ENCODE measurements at regions not wholly inside any gene's neighbourhood (a gene's known extent, or its start where the extent isn't known, plus 50 kb on each side); places are given as distances from the start of the nearest gene placed in this dataset.
A peak's percentile ranks its signal among the peaks of the same experiment; 100 is the strongest.

DNA sequence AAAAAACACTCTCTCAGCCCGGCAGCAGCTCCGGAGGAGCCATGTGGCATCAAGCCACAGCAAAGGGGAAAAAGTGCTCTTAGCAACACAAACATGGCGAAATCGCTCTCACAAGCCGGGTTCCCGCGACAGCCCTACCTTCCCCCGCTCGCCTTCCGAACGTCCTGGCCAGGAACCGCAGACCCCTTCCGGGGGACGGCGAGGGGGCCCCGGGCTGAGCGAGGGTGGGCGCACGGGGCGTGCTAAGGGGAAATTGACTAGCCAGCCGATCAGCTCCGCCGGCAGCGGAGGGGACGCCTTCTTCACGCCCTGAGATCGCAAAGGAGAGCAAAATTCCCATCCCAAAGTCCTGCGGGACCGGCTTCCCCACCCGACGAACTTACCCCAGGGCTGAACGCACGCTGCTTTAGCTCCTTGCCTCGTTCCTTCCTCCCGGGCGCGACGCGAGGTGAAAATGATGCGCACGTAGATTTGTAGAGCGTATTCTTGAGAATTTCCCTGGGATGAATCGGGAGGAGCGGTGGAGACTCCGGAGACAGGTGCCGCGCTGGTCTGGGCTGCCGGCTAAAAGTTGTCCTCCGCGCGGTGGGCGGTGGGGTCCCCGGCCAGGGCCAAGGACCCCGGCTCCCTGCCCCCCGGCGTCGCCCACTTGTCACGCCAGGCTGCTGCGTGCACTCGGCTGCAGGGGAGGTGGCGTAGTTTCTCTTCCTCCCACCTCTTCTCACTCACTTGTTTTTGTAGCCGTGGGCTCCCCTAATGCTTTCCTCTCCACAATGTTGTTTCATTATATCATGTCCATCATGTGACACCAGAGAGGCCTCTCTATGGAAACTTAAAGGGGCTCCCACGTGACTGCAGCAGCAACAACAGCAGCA, 220.1 kb upstream of the MKLN1 start:
- Mint-ChIP-seq H3K36me3 (peaks cover 6% of the 10 kb centered on the region), H3K4me3 (peak overlapping the region; percentile 87), H3K9me3 (no peaks in the 10 kb centered on the region), H3K27me3 (no peaks in the 10 kb centered on the region), H3K27ac (peak overlapping the region; percentile 100), H3K4me1 (peaks cover 45% of the 10 kb centered on the region)
- ATAC-seq (ENCODE audit: low read depth): peak; percentile 40
- peak; percentile 72 to 85 for DNase-seq (ENCODE audit: low spot score in 2 of 2)

DNA sequence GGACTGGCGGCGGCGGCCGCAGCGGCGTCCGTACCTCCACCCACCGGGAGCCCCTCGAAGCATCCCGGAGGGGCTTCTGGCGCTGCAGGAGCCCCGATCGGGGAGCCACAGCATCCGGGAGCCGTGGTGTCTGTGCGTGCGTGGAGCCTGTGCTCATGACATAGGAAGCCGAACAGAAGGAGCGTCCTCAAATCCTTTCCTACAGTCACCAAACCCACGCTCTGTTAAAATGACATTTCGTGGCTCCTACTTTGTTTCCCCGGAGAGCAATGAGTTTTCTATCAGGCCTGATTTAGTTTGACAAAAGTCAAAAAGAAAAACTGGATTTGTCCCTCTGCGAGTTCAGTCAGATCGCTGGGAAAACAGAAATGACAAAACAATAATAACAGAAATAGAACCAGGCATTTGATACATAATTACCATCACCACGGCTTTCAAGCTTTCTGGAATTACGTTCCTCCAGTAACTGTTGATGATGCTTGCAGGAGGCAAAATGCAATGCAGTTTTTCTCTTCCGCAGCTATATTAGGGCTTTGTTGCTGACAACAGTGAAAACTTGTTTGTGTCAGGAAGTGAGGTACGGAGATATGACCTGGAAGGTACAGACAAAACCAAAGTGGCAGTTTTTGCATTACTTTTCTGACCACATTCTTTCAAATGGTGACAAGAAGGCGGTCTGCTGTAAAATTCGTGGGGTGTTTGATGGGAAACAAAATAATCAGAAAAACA, 219.3 kb upstream of the MKLN1 start:
- Mint-ChIP-seq H3K4me1 (peaks cover 47% of the 10 kb centered on the region), H3K27me3 (no peaks in the 10 kb centered on the region), H3K36me3 (peaks cover 6% of the 10 kb centered on the region), H3K4me3 (peak overlapping the region; percentile 87), H3K27ac (peak overlapping the region; percentile 100), H3K9me3 (no peaks in the 10 kb centered on the region)
- DNase-seq (ENCODE audit: low spot score in 2 of 2) (peak in 1 of 2 donors; percentile 46), ATAC-seq (ENCODE audit: low read depth) (no peak)

DNA sequence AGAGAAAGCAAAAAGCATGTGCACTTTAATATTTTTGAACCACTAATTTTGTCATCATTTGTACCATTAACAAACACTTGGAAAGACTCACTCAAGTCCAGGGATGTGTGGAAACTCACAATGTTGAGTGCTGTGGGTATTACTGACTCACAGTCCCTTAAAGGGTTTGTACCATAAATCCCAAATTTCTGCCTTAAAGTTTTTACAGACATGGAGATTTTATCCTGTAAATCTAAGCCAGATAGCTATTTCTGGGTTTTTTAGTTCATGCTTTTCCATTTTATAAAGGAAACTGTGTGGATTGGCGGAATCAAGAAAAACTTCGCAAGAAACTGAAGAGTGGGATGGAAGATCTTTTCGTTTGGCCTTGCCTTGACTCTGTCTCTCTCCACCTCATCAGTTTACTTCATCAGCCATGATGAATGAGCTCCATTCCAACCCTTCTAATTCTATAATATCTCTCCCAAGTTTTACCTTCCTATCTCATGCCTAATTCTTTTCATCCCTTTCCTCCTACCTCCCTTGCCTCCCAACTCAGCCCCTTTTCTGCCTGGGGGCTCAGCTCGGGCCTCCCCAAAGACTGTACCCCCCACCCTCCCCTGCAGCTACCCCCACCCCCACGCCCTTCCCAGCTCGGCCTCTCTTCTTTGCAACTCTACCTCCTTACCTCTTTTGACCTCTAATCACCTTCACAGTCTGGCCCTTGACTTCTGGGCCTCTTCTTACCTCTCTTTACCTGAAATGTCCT, 218.5 kb upstream of the MKLN1 start:
- H3K9me3 Mint-ChIP-seq: no peaks in the 10 kb centered on the region
- DNase-seq (ENCODE audit: low spot score in 2 of 2) (no peak), ATAC-seq (ENCODE audit: low read depth) (no peak)
- peak overlapping the region; percentile 100 for H3K27ac Mint-ChIP-seq
- no peaks in the 10 kb centered on the region for H3K36me3 Mint-ChIP-seq
- H3K4me1 Mint-ChIP-seq: peaks cover 39% of the 10 kb centered on the region
- H3K27me3 Mint-ChIP-seq: no peaks in the 10 kb centered on the region
- peak overlapping the region; percentile 87 for H3K4me3 Mint-ChIP-seq

DNA sequence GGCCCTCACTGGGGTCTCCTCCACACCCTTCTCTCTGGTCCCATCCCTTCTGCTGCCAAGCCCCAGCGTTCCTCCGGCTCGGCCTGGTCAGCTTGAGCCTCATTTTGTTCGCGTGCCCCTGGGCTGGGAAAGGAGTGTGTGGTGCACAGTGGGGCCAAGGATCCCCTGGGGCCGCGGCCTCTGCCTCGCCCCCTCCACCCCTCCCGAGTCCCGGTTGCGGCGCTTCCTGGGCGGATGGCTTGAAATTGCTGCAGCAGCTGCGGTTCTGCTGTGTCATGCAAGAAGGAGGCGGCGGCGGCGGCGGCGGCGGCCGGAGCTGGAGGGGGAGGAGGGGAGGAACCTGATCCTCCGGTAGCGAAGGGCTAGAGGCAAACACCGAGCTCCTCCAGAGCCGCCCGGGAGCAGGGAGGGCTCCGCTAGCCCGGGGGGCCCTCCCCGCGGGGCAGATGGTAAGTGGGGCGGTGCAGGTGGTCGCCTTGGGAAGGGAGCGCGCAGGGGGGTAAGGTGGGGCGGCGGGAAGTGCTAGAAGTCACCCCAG, 217.8 kb upstream of the MKLN1 start:
- Mint-ChIP-seq H3K4me1 (peaks cover 34% of the 10 kb centered on the region), H3K9me3 (no peaks in the 10 kb centered on the region), H3K27me3 (no peaks in the 10 kb centered on the region), H3K4me3 (peak overlapping the region; percentile 87), H3K36me3 (no peaks in the 10 kb centered on the region), H3K27ac (peak overlapping the region; percentile 100)
- DNase-seq (ENCODE audit: low spot score in 2 of 2): peak; percentile 52 to 64
- ATAC-seq (ENCODE audit: low read depth): peak; percentile 1

DNA sequence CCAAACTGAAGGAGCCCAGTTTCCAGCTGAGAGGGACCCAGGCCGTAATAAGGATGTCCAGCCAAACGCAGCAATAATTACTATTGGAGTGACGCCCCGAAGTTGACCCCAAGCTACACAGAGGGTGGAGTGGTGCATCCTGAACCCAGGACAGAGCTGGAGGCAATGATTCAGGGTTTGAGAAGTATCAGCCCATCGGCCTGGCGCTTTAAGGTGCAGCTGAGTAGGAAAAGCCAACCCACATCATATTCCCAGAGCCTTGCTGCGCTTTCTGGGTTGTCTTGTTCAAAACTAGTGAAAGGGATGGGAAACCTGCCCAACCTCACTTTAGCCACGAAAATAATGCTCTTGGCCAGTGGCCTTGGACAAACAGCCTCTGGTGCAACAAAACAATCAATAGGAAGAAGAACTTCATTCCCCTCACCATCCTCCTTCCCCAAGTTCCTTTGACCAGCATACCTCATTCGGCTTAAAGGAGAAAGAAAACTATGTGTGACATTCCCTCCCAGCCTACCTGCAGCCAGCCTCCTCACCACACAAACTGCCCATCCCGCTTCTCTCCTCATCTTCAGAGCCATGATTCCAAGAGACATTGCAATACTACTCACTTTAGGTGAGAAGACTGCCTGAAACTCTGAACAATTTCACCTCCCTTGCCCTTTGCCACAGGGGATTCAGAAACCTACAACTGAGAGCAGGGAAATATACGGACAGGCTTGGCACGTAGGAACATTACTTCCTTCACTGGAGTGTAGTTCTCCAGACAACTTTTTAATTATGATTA, 217.2 kb upstream of the MKLN1 start:
- DNase-seq (ENCODE audit: low spot score in 2 of 2) (no peak), ATAC-seq (ENCODE audit: low read depth) (no peak)
- H3K9me3 Mint-ChIP-seq: no peaks in the 10 kb centered on the region
- H3K4me1 Mint-ChIP-seq: peaks cover 31% of the 10 kb centered on the region
- peak overlapping the region; percentile 88 for H3K27ac Mint-ChIP-seq
- H3K27me3 Mint-ChIP-seq: no peaks in the 10 kb centered on the region
- peak overlapping the region; percentile 87 for H3K4me3 Mint-ChIP-seq
- H3K36me3 Mint-ChIP-seq: no peaks in the 10 kb centered on the region

DNA sequence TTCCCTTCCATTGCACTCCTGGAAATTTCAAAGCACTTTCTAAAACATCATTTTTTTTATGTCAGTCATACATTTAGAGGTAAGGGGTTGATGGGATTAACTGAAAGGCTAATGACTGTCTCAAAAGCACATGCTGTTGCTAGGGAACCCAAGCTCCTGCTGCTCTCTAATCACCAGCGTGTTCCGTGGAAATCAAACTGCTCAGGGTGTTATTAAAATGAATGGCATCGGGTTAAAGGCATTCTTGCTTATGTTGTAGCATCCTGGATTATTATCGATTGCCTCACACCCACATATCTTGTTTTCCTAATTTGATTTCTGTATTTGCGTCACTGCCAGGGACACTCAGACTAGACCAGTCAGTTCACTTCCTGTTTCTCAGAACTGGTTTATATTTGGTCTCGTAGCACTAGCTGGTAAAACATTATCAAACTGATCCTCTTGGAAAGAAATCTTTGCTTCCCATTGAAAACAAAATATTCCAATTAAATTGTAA, 216.5 kb upstream of the MKLN1 start:
- Mint-ChIP-seq H3K9me3 (no peaks in the 10 kb centered on the region), H3K36me3 (no peaks in the 10 kb centered on the region), H3K27ac (peak overlapping the region; percentile 88), H3K4me3 (peak overlapping the region; percentile 87), H3K4me1 (peaks cover 32% of the 10 kb centered on the region), H3K27me3 (no peaks in the 10 kb centered on the region)
- ATAC-seq (ENCODE audit: low read depth) (peak; percentile 22), DNase-seq (ENCODE audit: low spot score in 2 of 2) (no peak)

DNA sequence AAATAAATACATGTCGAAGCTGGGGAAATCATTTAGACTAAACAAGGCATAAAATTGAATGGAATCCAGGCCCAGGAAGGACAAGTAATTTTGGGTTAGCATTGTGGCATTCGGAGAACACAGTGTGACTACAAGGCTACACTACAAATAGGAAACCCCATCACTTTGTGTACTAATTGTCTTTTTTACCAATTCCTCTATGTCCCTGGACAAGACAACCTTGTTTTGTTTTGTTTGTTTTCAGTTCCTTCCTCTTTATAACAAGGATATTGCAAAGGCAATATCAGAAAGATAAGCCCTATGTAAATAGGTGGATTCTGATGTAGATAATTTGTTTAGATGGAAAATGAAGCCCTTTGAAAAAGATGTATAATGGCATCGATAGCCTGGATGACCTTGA, 215.9 kb upstream of the MKLN1 start:
- no peaks in the 10 kb centered on the region for H3K36me3 Mint-ChIP-seq
- ATAC-seq (ENCODE audit: low read depth) (no peak), DNase-seq (ENCODE audit: low spot score in 2 of 2) (no peak)
- H3K9me3 Mint-ChIP-seq: no peaks in the 10 kb centered on the region
- H3K4me3 Mint-ChIP-seq: no peak overlapping the region
- peak overlapping the region; percentile 88 for H3K27ac Mint-ChIP-seq
- no peaks in the 10 kb centered on the region for H3K27me3 Mint-ChIP-seq
- peaks cover 32% of the 10 kb centered on the region for H3K4me1 Mint-ChIP-seq

DNA sequence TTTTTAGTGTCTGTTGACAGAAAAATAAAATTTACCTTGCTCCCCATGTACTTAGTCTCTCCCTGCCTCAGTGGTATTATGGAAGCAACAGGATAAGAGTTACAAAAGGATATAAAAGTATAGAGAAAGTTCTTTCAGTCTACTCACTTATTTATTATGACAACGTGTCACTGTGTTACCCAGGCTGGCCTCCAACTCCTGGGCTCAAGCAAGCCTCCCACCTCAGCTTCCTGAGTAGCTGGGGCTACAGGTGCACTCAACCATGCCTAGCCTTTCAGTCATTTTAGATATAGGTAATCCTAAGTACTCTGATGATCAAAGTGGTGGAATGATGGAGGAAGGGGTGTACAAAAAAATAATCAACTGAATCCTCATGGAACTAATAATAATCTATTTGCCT, 215.2 kb upstream of the MKLN1 start:
- ATAC-seq (ENCODE audit: low read depth) (no peak), DNase-seq (ENCODE audit: low spot score in 2 of 2) (no peak)
- no peaks in the 10 kb centered on the region for H3K36me3 Mint-ChIP-seq
- no peak overlapping the region for H3K4me3 Mint-ChIP-seq
- peak overlapping the region; percentile 61 for H3K27ac Mint-ChIP-seq
- peaks cover under 1% of the 10 kb centered on the region for H3K9me3 Mint-ChIP-seq
- H3K4me1 Mint-ChIP-seq: peaks cover 32% of the 10 kb centered on the region
- no peaks in the 10 kb centered on the region for H3K27me3 Mint-ChIP-seq

DNA sequence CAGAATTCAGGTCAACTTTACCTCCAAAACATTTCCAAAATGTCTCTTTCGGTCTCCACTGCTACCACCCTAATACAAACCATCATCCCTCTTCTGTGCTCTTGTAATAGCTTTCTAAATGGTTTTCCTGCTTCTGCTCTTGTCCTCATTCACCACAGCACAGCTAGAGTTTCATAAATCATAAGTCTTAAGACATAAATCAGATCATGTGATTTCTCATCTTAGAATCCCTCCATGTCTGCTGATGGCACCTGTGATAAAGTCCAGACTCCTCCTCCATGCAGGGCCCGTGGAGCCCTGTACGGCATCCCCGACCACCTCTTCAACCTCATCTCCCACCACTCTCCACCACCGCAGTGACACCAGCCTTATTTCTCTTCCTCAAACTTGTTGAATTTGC, 212.3 kb upstream of the MKLN1 start:
- no peaks in the 10 kb centered on the region for H3K27me3 Mint-ChIP-seq
- peaks cover 6% of the 10 kb centered on the region for H3K9me3 Mint-ChIP-seq
- H3K36me3 Mint-ChIP-seq: no peaks in the 10 kb centered on the region
- H3K4me3 Mint-ChIP-seq: no peak overlapping the region
- DNase-seq (ENCODE audit: low spot score in 2 of 2) (no peak), ATAC-seq (ENCODE audit: low read depth) (no peak)
- H3K4me1 Mint-ChIP-seq: peaks cover 30% of the 10 kb centered on the region
- no peak overlapping the region for H3K27ac Mint-ChIP-seq

DNA sequence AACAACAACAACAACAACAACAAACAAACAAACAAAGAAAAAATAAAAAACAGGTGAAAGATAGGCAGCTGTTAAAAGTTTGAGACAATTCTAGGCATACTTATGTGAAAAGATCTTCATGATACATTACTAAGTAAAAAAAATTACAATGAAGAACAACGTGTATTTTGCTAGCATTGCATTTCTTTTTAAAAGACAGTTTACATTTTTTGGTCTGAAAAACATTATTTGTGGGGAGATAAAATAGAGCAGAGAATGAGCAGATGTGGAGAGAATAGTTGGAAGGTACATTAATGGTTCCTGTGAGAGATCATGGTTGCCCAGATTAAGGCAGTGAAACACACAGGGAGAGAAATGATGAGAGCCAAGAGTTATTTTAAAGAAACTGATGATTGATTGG, 210.2 kb upstream of the MKLN1 start:
- Mint-ChIP-seq H3K27ac (no peak overlapping the region), H3K4me3 (no peak overlapping the region), H3K36me3 (no peaks in the 10 kb centered on the region), H3K9me3 (peaks cover 6% of the 10 kb centered on the region), H3K27me3 (no peaks in the 10 kb centered on the region), H3K4me1 (peaks cover 32% of the 10 kb centered on the region)
- ATAC-seq (ENCODE audit: low read depth) (no peak), DNase-seq (ENCODE audit: low spot score in 2 of 2) (no peak)

DNA sequence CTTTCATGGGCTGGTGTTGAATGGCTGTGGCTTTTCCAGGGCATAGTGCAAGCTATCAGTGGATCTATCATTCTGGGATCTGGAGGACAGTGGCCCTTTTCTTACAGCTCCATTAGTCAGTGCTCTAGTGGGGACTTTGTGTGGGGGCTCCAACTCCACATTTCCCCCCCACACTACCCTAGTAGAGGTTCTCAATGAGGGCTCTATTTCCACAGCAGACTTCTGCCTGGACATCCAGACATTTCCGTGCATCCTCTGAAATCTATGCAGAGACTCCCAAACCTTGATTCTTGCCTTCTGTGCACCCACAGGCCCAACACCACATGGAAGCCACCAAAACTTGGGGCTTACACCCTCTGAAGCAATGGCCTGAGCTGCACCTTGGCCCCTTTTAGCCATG, 208.3 kb upstream of the MKLN1 start:
- DNase-seq (ENCODE audit: low spot score in 2 of 2) (no peak), ATAC-seq (ENCODE audit: low read depth) (no peak)
- peaks cover 6% of the 10 kb centered on the region for H3K9me3 Mint-ChIP-seq
- H3K4me3 Mint-ChIP-seq: no peak overlapping the region
- no peak overlapping the region for H3K27ac Mint-ChIP-seq
- H3K27me3 Mint-ChIP-seq: no peaks in the 10 kb centered on the region
- peaks cover 35% of the 10 kb centered on the region for H3K4me1 Mint-ChIP-seq
- H3K36me3 Mint-ChIP-seq: no peaks in the 10 kb centered on the region

DNA sequence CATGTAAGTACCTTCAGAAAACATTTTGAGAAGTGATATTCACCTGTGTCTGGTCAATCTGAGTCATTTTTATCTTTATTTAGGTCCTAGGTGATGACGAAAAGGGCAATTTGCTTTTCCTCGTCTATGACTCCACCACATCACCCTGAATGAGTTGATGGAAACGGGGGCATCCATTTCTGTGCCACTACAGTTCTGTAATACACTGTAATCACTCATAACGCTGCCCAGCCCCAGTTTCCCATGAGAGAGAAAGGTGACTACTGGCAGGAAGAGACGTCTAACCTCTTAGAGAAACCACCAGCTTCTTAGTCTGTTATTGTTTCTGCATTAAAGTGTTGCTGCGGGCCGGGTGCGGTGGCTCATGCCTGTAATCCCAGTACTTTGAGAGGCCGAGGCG, 205.3 kb upstream of the MKLN1 start:
- Mint-ChIP-seq H3K4me1 (peaks cover 41% of the 10 kb centered on the region), H3K36me3 (no peaks in the 10 kb centered on the region), H3K27ac (peak overlapping the region; percentile 97), H3K27me3 (no peaks in the 10 kb centered on the region), H3K4me3 (peak overlapping the region; percentile 44), H3K9me3 (peaks cover 6% of the 10 kb centered on the region)
- no peak for DNase-seq (ENCODE audit: low spot score in 2 of 2)
- ATAC-seq (ENCODE audit: low read depth): no peak

DNA sequence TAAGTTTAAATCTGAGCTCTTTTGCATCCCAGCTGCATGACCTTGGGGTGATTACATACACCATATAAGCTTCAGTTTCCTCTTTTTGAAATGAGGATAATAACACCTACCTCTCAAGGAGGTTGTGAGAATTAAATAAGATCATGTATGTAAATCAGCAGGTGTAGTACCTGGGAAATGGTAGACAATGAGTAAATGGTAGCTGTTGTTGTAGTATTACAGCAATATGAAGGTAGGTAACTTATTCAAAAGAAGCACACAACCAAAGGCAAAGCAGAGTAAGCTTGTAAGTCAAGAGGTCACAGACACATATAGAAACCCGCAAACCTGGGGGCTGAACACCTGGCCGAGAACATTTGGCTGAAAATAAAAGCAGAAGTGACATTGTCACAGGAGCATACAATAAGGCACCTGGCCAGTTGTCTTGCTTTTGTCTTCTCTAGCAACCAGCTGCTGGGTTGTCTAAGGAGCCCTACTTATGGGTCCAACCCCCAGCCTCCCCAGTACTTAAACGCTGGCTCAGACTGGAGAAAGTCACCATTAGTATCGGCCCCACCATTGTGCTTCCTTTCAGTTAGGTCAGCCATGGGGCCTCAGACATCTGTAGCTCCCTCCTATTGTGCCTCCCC, 203.6 kb upstream of the MKLN1 start:
- Mint-ChIP-seq H3K27me3 (no peaks in the 10 kb centered on the region), H3K27ac (peak overlapping the region; percentile 97), H3K36me3 (no peaks in the 10 kb centered on the region), H3K9me3 (peaks cover 2% of the 10 kb centered on the region), H3K4me3 (peak overlapping the region; percentile 38), H3K4me1 (peaks cover 35% of the 10 kb centered on the region)
- ATAC-seq (ENCODE audit: low read depth) (peak; percentile 82), DNase-seq (ENCODE audit: low spot score in 2 of 2) (peak; percentile 46 to 82)

All from memory B cell (primary cell).